ENCODE measurements at regions not wholly inside any gene's neighbourhood (a gene's known extent, or its start where the extent isn't known, plus 50 kb on each side); places are given as distances from the start of the nearest gene placed in this dataset.

GRCh38 chr15:69834761-69835160 is 263.0 kb downstream of the TLE3 start:
- no peaks in the 10 kb centered on the region for H3K79me2 ChIP-seq (ENCODE audit: low read depth)
- BruUV-seq (replicated peaks) = no TSS peak
- CTCF ChIA-PET = no interaction called here
- H3K4me3 ChIP-seq = no peak overlapping the region
- H3K36me3 ChIP-seq (ENCODE audit: low read depth) = no peaks in the 10 kb centered on the region
- DNase-seq = no peak
- H3K27ac ChIP-seq = no peak overlapping the region
- H3K4me1 ChIP-seq (replicated peaks; ENCODE audit: insufficient read depth) = no peaks in the 10 kb centered on the region; the same call in 1 of the 2 replicates
- H2AFZ ChIP-seq = no peak overlapping the region
- H3K9me2 ChIP-seq (ENCODE audit: insufficient read depth) = no peaks in the 10 kb centered on the region
- no peaks in the 10 kb centered on the region for H3K9me3 ChIP-seq (ENCODE audit: insufficient read depth, low read depth)
- intact Hi-C loops (cut with micrococcal nuclease; ENCODE audit: unreplicated experiment) = no loop called here
- TF ChIP-seq EZH2 (IDR thresholded peaks at IDR 0.05; ENCODE audit: low read depth) (no peak), CTCF (conservative IDR thresholded peaks at IDR 0.05) (no peak)
- POLR2A ChIA-PET (ENCODE audit: unreplicated experiment) = no interaction called here
- H3K4me2 ChIP-seq = no peak overlapping the region
- no peaks in the 10 kb centered on the region for H3K27me3 ChIP-seq (ENCODE audit: insufficient read depth, low read depth)
- no peaks in the 10 kb centered on the region for H3F3A ChIP-seq (ENCODE audit: insufficient read depth, low read depth)
- no peaks in the 10 kb centered on the region for H4K20me1 ChIP-seq (ENCODE audit: insufficient read depth)

- BruUV-seq (replicated peaks) = no TSS peak
- no peak overlapping the region for H3K4me3 ChIP-seq
- no peak overlapping the region for H3K27ac ChIP-seq
- no peak for TF ChIP-seq EZH2 (IDR thresholded peaks at IDR 0.05; ENCODE audit: low read depth)
- no peak for TF ChIP-seq CTCF (conservative IDR thresholded peaks at IDR 0.05)
- no peaks in the 10 kb centered on the region for H3K79me2 ChIP-seq (ENCODE audit: low read depth)
- CTCF ChIA-PET = no interaction called here
- no peak overlapping the region for H2AFZ ChIP-seq
- H4K20me1 ChIP-seq (ENCODE audit: insufficient read depth) = no peaks in the 10 kb centered on the region
- H3K27me3 ChIP-seq (ENCODE audit: insufficient read depth, low read depth) = no peaks in the 10 kb centered on the region
- DNase-seq = no peak
- POLR2A ChIA-PET (ENCODE audit: unreplicated experiment) = no interaction called here
- no peaks in the 10 kb centered on the region for H3F3A ChIP-seq (ENCODE audit: insufficient read depth, low read depth)
- H3K4me1 ChIP-seq (replicated peaks; ENCODE audit: insufficient read depth) = no peaks in the 10 kb centered on the region; the same call in 1 of the 2 replicates
- H3K4me2 ChIP-seq = no peak overlapping the region
- intact Hi-C loops (cut with micrococcal nuclease; ENCODE audit: unreplicated experiment) = no loop called here
- no peaks in the 10 kb centered on the region for H3K9me3 ChIP-seq (ENCODE audit: insufficient read depth, low read depth)
- H3K36me3 ChIP-seq (ENCODE audit: low read depth) = no peaks in the 10 kb centered on the region
- H3K9me2 ChIP-seq (ENCODE audit: insufficient read depth) = no peaks in the 10 kb centered on the region
Observed at GRCh38 chr15:69836048-69836447, 261.7 kb downstream of the TLE3 start.

GRCh38 chr15:69836526-69837230 is 261.0 kb downstream of the TLE3 start:
- Histone ChIP-seq H3F3A (ENCODE audit: insufficient read depth, low read depth) (no peaks in the 10 kb centered on the region), H3K79me2 (ENCODE audit: low read depth) (no peaks in the 10 kb centered on the region), H3K4me2 (no peak overlapping the region), H3K4me1 (replicated peaks; ENCODE audit: insufficient read depth) (no peaks in the 10 kb centered on the region; the same call in 1 of the 2 replicates), H3K27ac (no peak overlapping the region), H4K20me1 (ENCODE audit: insufficient read depth) (no peaks in the 10 kb centered on the region), H3K4me3 (no peak overlapping the region), H2AFZ (no peak overlapping the region), H3K9me3 (ENCODE audit: insufficient read depth, low read depth) (no peaks in the 10 kb centered on the region), H3K27me3 (ENCODE audit: insufficient read depth, low read depth) (no peaks in the 10 kb centered on the region), H3K9me2 (ENCODE audit: insufficient read depth) (no peaks in the 10 kb centered on the region), H3K36me3 (ENCODE audit: low read depth) (no peaks in the 10 kb centered on the region)
- BruUV-seq (replicated peaks) = no TSS peak
- intact Hi-C loops (cut with micrococcal nuclease; ENCODE audit: unreplicated experiment) = no loop called here
- ChIA-PET CTCF (no interaction called here), POLR2A (ENCODE audit: unreplicated experiment) (no interaction called here)
- DNase-seq = no peak
- TF ChIP-seq CTCF (conservative IDR thresholded peaks at IDR 0.05) (no peak), EZH2 (IDR thresholded peaks at IDR 0.05; ENCODE audit: low read depth) (no peak)

Data from PC-9 (cell line).